ENCODE measurements at regions not wholly inside any gene's neighbourhood (a gene's known extent, or its start where the extent isn't known, plus 50 kb on each side); places are given as distances from the start of the nearest gene placed in this dataset.
"Not testable (repeated sequence)": the region's sequence is repeated elsewhere in the genome, so short reads cannot be mapped to it uniquely, and the experiment has no call there.

DNA sequence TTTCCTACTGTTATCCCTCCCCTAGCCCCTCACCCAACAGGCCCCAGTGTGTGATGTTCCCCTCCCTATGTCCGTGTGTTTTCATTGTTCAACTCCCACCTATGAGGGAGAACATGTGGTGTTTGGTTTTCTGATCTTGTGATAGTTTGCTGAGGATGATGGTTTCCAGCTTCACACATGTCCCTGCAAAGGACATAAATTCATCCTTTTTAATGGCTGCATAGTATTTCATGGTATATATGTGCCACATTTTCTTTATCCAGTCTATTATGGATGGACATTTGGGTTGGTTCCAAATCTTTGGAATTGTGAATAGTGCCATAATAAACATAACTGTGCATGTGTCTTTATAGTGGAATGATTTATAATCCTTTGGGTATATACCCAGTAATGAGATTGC, 54.5 kb upstream of the NEK3 start:
- TF ChIP-seq, protein P1, sequence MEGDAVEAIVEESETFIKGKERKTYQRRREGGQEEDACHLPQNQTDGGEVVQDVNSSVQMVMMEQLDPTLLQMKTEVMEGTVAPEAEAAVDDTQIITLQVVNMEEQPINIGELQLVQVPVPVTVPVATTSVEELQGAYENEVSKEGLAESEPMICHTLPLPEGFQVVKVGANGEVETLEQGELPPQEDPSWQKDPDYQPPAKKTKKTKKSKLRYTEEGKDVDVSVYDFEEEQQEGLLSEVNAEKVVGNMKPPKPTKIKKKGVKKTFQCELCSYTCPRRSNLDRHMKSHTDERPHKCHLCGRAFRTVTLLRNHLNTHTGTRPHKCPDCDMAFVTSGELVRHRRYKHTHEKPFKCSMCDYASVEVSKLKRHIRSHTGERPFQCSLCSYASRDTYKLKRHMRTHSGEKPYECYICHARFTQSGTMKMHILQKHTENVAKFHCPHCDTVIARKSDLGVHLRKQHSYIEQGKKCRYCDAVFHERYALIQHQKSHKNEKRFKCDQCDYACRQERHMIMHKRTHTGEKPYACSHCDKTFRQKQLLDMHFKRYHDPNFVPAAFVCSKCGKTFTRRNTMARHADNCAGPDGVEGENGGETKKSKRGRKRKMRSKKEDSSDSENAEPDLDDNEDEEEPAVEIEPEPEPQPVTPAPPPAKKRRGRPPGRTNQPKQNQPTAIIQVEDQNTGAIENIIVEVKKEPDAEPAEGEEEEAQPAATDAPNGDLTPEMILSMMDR (IDR thresholded peaks at IDR 0.05; ENCODE audit: low read depth, low read length, missing input control): not testable (repeated sequence)
- not testable (repeated sequence) for TF ChIP-seq HNF4G (IDR thresholded peaks at IDR 0.05); SP1 (IDR thresholded peaks at IDR 0.05); RAD21 (IDR thresholded peaks at IDR 0.05); JUND (IDR thresholded peaks at IDR 0.05); YY1 (IDR thresholded peaks at IDR 0.05); FOXA1 (IDR thresholded peaks at IDR 0.05); NR2F2 (IDR thresholded peaks at IDR 0.05); EGR1 (IDR thresholded peaks at IDR 0.05; ENCODE audit: low read depth in 2 of 2); GABPA (IDR thresholded peaks at IDR 0.05 in 1 of 2, conservative IDR thresholded peaks at IDR 0.05 in 1 of 2); TAF1 (conservative IDR thresholded peaks at IDR 0.05)
- TF ChIP-seq, protein P2, sequence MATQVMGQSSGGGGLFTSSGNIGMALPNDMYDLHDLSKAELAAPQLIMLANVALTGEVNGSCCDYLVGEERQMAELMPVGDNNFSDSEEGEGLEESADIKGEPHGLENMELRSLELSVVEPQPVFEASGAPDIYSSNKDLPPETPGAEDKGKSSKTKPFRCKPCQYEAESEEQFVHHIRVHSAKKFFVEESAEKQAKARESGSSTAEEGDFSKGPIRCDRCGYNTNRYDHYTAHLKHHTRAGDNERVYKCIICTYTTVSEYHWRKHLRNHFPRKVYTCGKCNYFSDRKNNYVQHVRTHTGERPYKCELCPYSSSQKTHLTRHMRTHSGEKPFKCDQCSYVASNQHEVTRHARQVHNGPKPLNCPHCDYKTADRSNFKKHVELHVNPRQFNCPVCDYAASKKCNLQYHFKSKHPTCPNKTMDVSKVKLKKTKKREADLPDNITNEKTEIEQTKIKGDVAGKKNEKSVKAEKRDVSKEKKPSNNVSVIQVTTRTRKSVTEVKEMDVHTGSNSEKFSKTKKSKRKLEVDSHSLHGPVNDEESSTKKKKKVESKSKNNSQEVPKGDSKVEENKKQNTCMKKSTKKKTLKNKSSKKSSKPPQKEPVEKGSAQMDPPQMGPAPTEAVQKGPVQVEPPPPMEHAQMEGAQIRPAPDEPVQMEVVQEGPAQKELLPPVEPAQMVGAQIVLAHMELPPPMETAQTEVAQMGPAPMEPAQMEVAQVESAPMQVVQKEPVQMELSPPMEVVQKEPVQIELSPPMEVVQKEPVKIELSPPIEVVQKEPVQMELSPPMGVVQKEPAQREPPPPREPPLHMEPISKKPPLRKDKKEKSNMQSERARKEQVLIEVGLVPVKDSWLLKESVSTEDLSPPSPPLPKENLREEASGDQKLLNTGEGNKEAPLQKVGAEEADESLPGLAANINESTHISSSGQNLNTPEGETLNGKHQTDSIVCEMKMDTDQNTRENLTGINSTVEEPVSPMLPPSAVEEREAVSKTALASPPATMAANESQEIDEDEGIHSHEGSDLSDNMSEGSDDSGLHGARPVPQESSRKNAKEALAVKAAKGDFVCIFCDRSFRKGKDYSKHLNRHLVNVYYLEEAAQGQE (IDR thresholded peaks at IDR 0.05): not testable (repeated sequence)
- TF ChIP-seq, protein P3, sequence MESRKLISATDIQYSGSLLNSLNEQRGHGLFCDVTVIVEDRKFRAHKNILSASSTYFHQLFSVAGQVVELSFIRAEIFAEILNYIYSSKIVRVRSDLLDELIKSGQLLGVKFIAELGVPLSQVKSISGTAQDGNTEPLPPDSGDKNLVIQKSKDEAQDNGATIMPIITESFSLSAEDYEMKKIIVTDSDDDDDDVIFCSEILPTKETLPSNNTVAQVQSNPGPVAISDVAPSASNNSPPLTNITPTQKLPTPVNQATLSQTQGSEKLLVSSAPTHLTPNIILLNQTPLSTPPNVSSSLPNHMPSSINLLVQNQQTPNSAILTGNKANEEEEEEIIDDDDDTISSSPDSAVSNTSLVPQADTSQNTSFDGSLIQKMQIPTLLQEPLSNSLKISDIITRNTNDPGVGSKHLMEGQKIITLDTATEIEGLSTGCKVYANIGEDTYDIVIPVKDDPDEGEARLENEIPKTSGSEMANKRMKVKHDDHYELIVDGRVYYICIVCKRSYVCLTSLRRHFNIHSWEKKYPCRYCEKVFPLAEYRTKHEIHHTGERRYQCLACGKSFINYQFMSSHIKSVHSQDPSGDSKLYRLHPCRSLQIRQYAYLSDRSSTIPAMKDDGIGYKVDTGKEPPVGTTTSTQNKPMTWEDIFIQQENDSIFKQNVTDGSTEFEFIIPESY (IDR thresholded peaks at IDR 0.05): not testable (repeated sequence)
